Panc1 (cell line): ENCODE measurements at regions not wholly inside any gene's neighbourhood (a gene's known extent, or its start where the extent isn't known, plus 50 kb on each side); places are given as distances from the start of the nearest gene placed in this dataset.

Source experiments
- CTCF ChIP-seq: fragments of 450-650 bp; IDR thresholded peaks from 2 replicates; pipeline ENCODE4 v1.5.1; 2017; ENCODE audit warnings: mild to moderate bottlenecking
- POLR2AphosphoS5 ChIP-seq: IDR thresholded peaks from 2 replicates; pipeline ENCODE4 v1.6.1; 2012; ENCODE audit warnings: mild to moderate bottlenecking, low read depth, low read length, moderate library complexity
- REST ChIP-seq, 2 experiments: IDR thresholded peaks; 2 replicates each; pipeline ENCODE4 v1.6.1; 2011 to 2012; ENCODE audit warnings: low read depth in 2 of 2, control low read depth in 1 of 2, low read length in 1 of 2, mild to moderate bottlenecking in 1 of 2, moderate library complexity in 1 of 2; ENCODE audit not compliant: insufficient read depth in 1 of 2

GRCh38 chr18:73840319-73840945, 307.2 kb downstream of the FBXO15 start:
- TF ChIP-seq CTCF (no peak), REST (IDR thresholded peaks at IDR 0.05; ENCODE audit: insufficient read depth in 1 of 2, low read depth in 2 of 2, low read length in 1 of 2) (no peak), POLR2AphosphoS5 (no peak)
